Neural progenitor cell (in vitro differentiated cells): ENCODE measurements at regions not wholly inside any gene's neighbourhood (a gene's known extent, or its start where the extent isn't known, plus 50 kb on each side); places are given as distances from the start of the nearest gene placed in this dataset.

ENCODE experiments used
- DNase-seq: peaks from one replicate; pipeline ENCODE4 v3.0.0-alpha.2; 2016; ENCODE audit warnings: low spot score
- H2AFZ ChIP-seq: fragments of 200-600 bp; sonication (generic); replicated peaks from 2 replicates; pipeline ENCODE4 v1.6.1; 2016; ENCODE audit warnings: antibody characterized with exemption
- H3F3A ChIP-seq: fragments of 200-600 bp; sonication (generic); 2 replicates; pipeline ENCODE4 v1.6.1; 2016; ENCODE audit warnings: antibody characterized with exemption, low read depth
- H3K27ac ChIP-seq: fragments of 200-600 bp; sonication (generic); 2 replicates; pipeline ENCODE4 v1.5.1; 2016; ENCODE audit warnings: mild to moderate bottlenecking
- H3K27me3 ChIP-seq: fragments of 200-600 bp; sonication (generic); 2 replicates; pipeline ENCODE4 v1.6.1; 2016; ENCODE audit warnings: mild to moderate bottlenecking, moderate library complexity
- H3K36me3 ChIP-seq: fragments of 200-600 bp; sonication (generic); 2 replicates; pipeline ENCODE4 v1.5.1; 2016
- H3K4me1 ChIP-seq: fragments of 200-600 bp; sonication (generic); 2 replicates; pipeline ENCODE4 v1.6.1; 2016; ENCODE audit warnings: mixed run types
- H3K4me2 ChIP-seq: fragments of 200-600 bp; sonication (generic); 2 replicates; pipeline ENCODE4 v1.6.1; 2016
- H3K4me3 ChIP-seq: fragments of 200-600 bp; sonication (generic); 2 replicates; pipeline ENCODE4 v1.5.1; 2016
- H3K79me2 ChIP-seq: fragments of 200-600 bp; sonication (generic); 2 replicates; pipeline ENCODE4 v1.6.1; 2016; ENCODE audit warnings: low read depth
- H3K9ac ChIP-seq: fragments of 200-600 bp; sonication (generic); 2 replicates; pipeline ENCODE4 v1.6.1; 2016
- H3K9me3 ChIP-seq: fragments of 200-600 bp; sonication (generic); 2 replicates; pipeline ENCODE4 v1.5.1; 2016; ENCODE audit warnings: low read depth
- H4K20me1 ChIP-seq: fragments of 200-600 bp; sonication (generic); 2 replicates; pipeline ENCODE4 v1.6.1; 2016; ENCODE audit warnings: low read depth
- H3K27ac Mint-ChIP-seq: 3 replicates; pipeline ENCODE4 v1.8.0; 2021; ENCODE audit warnings: mixed read lengths
- H3K27me3 Mint-ChIP-seq: 2 replicates; pipeline ENCODE4 v1.8.0; 2022; ENCODE audit warnings: low read depth, mild to moderate bottlenecking, inconsistent platforms, moderate library complexity, mixed read lengths; ENCODE audit not compliant: insufficient read depth
- H3K36me3 Mint-ChIP-seq: 3 replicates; pipeline ENCODE4 v1.8.0; 2021; ENCODE audit warnings: mixed read lengths
- H3K4me1 Mint-ChIP-seq: 3 replicates; pipeline ENCODE4 v1.8.0; 2021; ENCODE audit warnings: mixed read lengths
- H3K4me3 Mint-ChIP-seq: 3 replicates; pipeline ENCODE4 v1.8.0; 2021; ENCODE audit warnings: mild to moderate bottlenecking, moderate library complexity, mixed read lengths
- H3K9me3 Mint-ChIP-seq: 3 replicates; pipeline ENCODE4 v1.8.0; 2020; ENCODE audit warnings: mixed read lengths
- EZH2 ChIP-seq: fragments of 200-600 bp; sonication (generic); IDR thresholded peaks from 2 replicates; pipeline ENCODE4 v1.6.1; 2017; ENCODE audit warnings: antibody characterized with exemption, mild to moderate bottlenecking, moderate library complexity
- EZH2phosphoT487 ChIP-seq: fragments of 200-600 bp; sonication (generic); IDR thresholded peaks from 2 replicates; pipeline ENCODE4 v1.6.1; 2017; ENCODE audit warnings: antibody characterized with exemption
- TF ChIP-seq, protein P1 (sequence below): fragments of 200-600 bp; sonication (generic); IDR thresholded peaks from 2 replicates; pipeline ENCODE4 v1.5.1; 2017; ENCODE audit warnings: antibody characterized with exemption, mild to moderate bottlenecking

- Histone ChIP-seq H3K27ac (no peak overlapping the region), H4K20me1 (no peaks in the 10 kb centered on the region), H3K4me2 (no peak overlapping the region), H3K4me3 (no peak overlapping the region), H3K36me3 (no peaks in the 10 kb centered on the region), H2AFZ (no peak overlapping the region), H3F3A (no peaks in the 10 kb centered on the region), H3K27me3 (no peaks in the 10 kb centered on the region), H3K9me3 (no peaks in the 10 kb centered on the region), H3K4me1 (peaks cover 11% of the 10 kb centered on the region), H3K9ac (no peak overlapping the region), H3K79me2 (no peaks in the 10 kb centered on the region)
- peaks cover 39% of the 10 kb centered on the region for H3K4me1 Mint-ChIP-seq
- peaks cover 5% of the 10 kb centered on the region for H3K9me3 Mint-ChIP-seq
- no peak for TF ChIP-seq EZH2phosphoT487
- TF ChIP-seq, protein P1, sequence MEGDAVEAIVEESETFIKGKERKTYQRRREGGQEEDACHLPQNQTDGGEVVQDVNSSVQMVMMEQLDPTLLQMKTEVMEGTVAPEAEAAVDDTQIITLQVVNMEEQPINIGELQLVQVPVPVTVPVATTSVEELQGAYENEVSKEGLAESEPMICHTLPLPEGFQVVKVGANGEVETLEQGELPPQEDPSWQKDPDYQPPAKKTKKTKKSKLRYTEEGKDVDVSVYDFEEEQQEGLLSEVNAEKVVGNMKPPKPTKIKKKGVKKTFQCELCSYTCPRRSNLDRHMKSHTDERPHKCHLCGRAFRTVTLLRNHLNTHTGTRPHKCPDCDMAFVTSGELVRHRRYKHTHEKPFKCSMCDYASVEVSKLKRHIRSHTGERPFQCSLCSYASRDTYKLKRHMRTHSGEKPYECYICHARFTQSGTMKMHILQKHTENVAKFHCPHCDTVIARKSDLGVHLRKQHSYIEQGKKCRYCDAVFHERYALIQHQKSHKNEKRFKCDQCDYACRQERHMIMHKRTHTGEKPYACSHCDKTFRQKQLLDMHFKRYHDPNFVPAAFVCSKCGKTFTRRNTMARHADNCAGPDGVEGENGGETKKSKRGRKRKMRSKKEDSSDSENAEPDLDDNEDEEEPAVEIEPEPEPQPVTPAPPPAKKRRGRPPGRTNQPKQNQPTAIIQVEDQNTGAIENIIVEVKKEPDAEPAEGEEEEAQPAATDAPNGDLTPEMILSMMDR = no peak
- TF ChIP-seq EZH2 = no peak
- H3K4me3 Mint-ChIP-seq = no peak overlapping the region
- no peak overlapping the region for H3K27ac Mint-ChIP-seq
- H3K27me3 Mint-ChIP-seq = peaks cover 17% of the 10 kb centered on the region
- peak; percentile 47 for DNase-seq
- no peaks in the 10 kb centered on the region for H3K36me3 Mint-ChIP-seq
Measured at GRCh38 chr16:66224626-66225025, 141.9 kb upstream of the CDH5 start.

DNA sequence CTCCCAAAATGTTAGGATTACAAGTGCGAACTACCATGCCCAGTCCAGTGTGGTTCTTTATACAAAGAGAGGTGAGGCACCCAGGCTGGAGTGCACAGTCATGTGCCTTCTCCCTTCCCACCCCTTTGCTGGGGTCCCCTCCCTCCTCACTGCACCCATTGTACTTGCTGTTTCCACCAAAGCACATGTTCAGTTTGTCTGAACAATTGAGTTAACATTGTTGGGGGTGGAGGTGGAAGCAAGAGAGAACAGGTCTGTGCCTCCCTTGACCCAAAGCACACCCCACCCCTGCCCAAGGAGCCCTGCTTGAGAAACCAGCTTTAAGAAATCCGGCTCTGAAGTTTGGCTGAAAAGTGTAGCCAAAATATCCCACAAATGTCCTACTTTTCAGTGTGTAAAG, 142.3 kb upstream of the CDH5 start:
- H3F3A ChIP-seq = no peaks in the 10 kb centered on the region
- Mint-ChIP-seq H3K27me3 (peaks cover 17% of the 10 kb centered on the region), H3K4me1 (peaks cover 37% of the 10 kb centered on the region), H3K4me3 (no peak overlapping the region), H3K9me3 (peaks cover 5% of the 10 kb centered on the region), H3K36me3 (no peaks in the 10 kb centered on the region), H3K27ac (peak overlapping the region; percentile 60)
- H3K4me2 ChIP-seq = no peak overlapping the region
- no peak for DNase-seq
- no peaks in the 10 kb centered on the region for H3K9me3 ChIP-seq
- no peaks in the 10 kb centered on the region for H3K79me2 ChIP-seq
- TF ChIP-seq EZH2 (no peak), EZH2phosphoT487 (no peak)
- TF ChIP-seq, protein P1 = no peak
- H2AFZ ChIP-seq = no peak overlapping the region
- peaks cover 11% of the 10 kb centered on the region for H3K4me1 ChIP-seq
- H3K27ac ChIP-seq = no peak overlapping the region
- H3K36me3 ChIP-seq = no peaks in the 10 kb centered on the region
- H3K9ac ChIP-seq = no peak overlapping the region
- no peaks in the 10 kb centered on the region for H3K27me3 ChIP-seq
- H4K20me1 ChIP-seq = no peaks in the 10 kb centered on the region
- no peak overlapping the region for H3K4me3 ChIP-seq

- no peak overlapping the region for H3K27ac Mint-ChIP-seq
- H3K36me3 Mint-ChIP-seq = no peaks in the 10 kb centered on the region
- no peaks in the 10 kb centered on the region for H3K27me3 ChIP-seq
- no peaks in the 10 kb centered on the region for H3F3A ChIP-seq
- H3K27ac ChIP-seq = no peak overlapping the region
- peaks cover 34% of the 10 kb centered on the region for H3K4me1 Mint-ChIP-seq
- no peak overlapping the region for H3K4me3 Mint-ChIP-seq
- H3K27me3 Mint-ChIP-seq = peaks cover 17% of the 10 kb centered on the region
- H4K20me1 ChIP-seq = no peaks in the 10 kb centered on the region
- peaks cover 7% of the 10 kb centered on the region for H3K4me1 ChIP-seq
- H2AFZ ChIP-seq = no peak overlapping the region
- no peak overlapping the region for H3K4me3 ChIP-seq
- H3K9me3 Mint-ChIP-seq = peaks cover 5% of the 10 kb centered on the region
- no peak for DNase-seq
- no peaks in the 10 kb centered on the region for H3K79me2 ChIP-seq
- TF ChIP-seq EZH2phosphoT487 = no peak
- no peaks in the 10 kb centered on the region for H3K36me3 ChIP-seq
- H3K9ac ChIP-seq = no peak overlapping the region
- no peaks in the 10 kb centered on the region for H3K9me3 ChIP-seq
- H3K4me2 ChIP-seq = no peak overlapping the region
Measured at GRCh38 chr16:66223176-66223780, 143.2 kb upstream of the CDH5 start.

DNA sequence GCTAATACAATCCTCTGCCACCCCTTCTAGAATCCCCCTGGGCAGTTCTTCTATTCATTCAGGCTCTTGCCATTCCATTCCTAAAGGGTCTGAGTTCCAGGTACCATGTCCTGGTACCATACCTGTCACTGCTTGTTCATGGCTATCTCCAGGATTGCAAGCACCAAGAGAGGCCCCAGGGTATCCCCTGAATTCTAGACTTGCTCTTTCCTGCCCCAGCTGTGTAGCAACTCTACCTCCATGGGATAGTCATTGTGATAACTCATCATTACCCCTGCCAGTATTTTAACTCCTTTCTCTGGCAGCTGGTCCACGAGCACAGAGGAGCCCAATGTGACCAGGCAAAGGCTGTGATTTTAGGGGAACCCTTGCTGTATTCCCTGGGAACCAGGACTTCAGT, 143.7 kb upstream of the CDH5 start:
- Mint-ChIP-seq H3K4me1 (peaks cover 34% of the 10 kb centered on the region), H3K27ac (no peak overlapping the region), H3K9me3 (peaks cover 5% of the 10 kb centered on the region), H3K27me3 (peaks cover 17% of the 10 kb centered on the region), H3K4me3 (no peak overlapping the region), H3K36me3 (no peaks in the 10 kb centered on the region)
- H3K9ac ChIP-seq = no peak overlapping the region
- TF ChIP-seq EZH2phosphoT487 (no peak), EZH2 (no peak)
- TF ChIP-seq, protein P1 = no peak
- no peak overlapping the region for H2AFZ ChIP-seq
- no peak overlapping the region for H3K4me3 ChIP-seq
- H3K4me2 ChIP-seq = no peak overlapping the region
- H3K9me3 ChIP-seq = no peaks in the 10 kb centered on the region
- no peaks in the 10 kb centered on the region for H3F3A ChIP-seq
- peaks cover 7% of the 10 kb centered on the region for H3K4me1 ChIP-seq
- H3K36me3 ChIP-seq = no peaks in the 10 kb centered on the region
- H3K27ac ChIP-seq = no peak overlapping the region
- no peaks in the 10 kb centered on the region for H3K27me3 ChIP-seq
- no peak for DNase-seq
- H3K79me2 ChIP-seq = no peaks in the 10 kb centered on the region
- no peaks in the 10 kb centered on the region for H4K20me1 ChIP-seq
